ENCODE measurements at regions not wholly inside any gene's neighbourhood (a gene's known extent, or its start where the extent isn't known, plus 50 kb on each side); places are given as distances from the start of the nearest gene placed in this dataset.
"Not testable (repeated sequence)": the region's sequence is repeated elsewhere in the genome, so short reads cannot be mapped to it uniquely, and the experiment has no call there.

DNA sequence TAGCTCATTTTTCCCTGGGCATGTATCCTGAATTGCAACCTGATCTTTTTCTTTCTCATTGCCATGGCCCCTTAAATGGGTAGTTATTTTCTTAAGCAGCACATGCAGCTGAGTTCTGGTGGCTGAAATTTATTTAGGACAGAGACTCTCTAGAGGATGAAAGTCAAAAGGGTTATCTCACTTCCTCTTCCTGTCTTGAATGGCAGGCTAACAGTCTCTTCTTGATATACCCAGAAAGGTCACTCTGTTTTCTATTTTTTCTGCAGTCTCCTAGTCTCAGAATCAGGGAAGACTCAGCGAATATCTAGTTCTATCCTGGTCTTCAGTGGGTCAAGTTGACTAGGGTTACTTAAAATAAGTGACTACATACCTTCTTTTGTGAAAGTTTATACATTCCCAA is 243.3 kb downstream of the EPHA7 start (continued):
- TF ChIP-seq RAD21 (IDR thresholded peaks at IDR 0.05 in 1 of 2, conservative IDR thresholded peaks at IDR 0.05 in 1 of 2; ENCODE audit: low read depth in 2 of 2, low read length in 2 of 2): no peak

DNA sequence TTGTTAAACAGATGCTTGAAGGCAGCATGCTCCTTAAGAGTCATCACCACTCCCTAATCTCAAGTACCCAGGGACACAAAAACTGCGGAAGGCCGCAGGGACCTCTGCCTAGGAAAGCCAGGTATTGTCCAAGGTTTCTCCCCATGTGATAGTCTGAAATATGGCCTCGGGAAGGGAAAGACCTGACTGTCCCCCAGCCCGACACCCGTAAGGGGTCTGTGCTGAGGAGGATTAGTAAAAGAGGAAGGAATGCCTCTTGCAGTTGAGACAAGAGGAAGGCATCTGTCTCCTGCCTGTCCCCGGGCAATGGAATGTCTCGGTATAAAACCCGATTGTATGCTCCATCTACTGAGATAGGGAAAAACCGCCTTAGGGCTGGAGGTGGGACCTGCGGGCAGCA is 245.8 kb downstream of the EPHA7 start:
- H2BK20ac ChIP-seq (ENCODE audit: low read length); FAIRE-seq; H3K14ac ChIP-seq (ENCODE audit: insufficient read length); H3K4me2 ChIP-seq (ENCODE audit: insufficient read depth in 1 of 2, low read depth in 2 of 2, low read length in 2 of 2); H3K18ac ChIP-seq (ENCODE audit: extremely low read depth, low read length); H3K56ac ChIP-seq (replicated peaks; ENCODE audit: insufficient read length, low read depth, low read length); H3K9ac ChIP-seq (replicated peaks in 1 of 4; ENCODE audit: extremely low read depth in 1 of 4, low read depth in 3 of 4, low read length in 3 of 4); H4K20me1 ChIP-seq (replicated peaks in 1 of 2; ENCODE audit: control insufficient read depth in 1 of 2, insufficient read depth in 2 of 2, low read length in 2 of 2); H3K27me3 ChIP-seq (replicated peaks in 1 of 4; ENCODE audit: control insufficient read depth in 3 of 4, extremely low read depth in 1 of 4, insufficient read depth in 3 of 4, low read length in 3 of 4); H3K4ac ChIP-seq (replicated peaks; ENCODE audit: insufficient read length, low read depth, low read length); POLR2A ChIA-PET (ENCODE audit: partially characterized antibody); H3K23me2 ChIP-seq (ENCODE audit: low read depth, low read length); H3K23ac ChIP-seq (ENCODE audit: insufficient read length); H4K91ac ChIP-seq (replicated peaks; ENCODE audit: insufficient read length, low read length); H3K79me1 ChIP-seq (ENCODE audit: low read depth, low read length); H2AK5ac ChIP-seq (ENCODE audit: low read depth, low read length); H2BK12ac ChIP-seq (ENCODE audit: low read depth, low read length); H4K5ac ChIP-seq (ENCODE audit: insufficient read length, low read depth, low read length); H3K79me2 ChIP-seq (ENCODE audit: control insufficient read depth in 1 of 2, insufficient read depth in 2 of 2, low read length in 2 of 2); H3K9me3 ChIP-seq (ENCODE audit: insufficient read depth in 2 of 2, low read depth in 1 of 2, low read length in 1 of 2); H2BK15ac ChIP-seq (ENCODE audit: low read length); H4K8ac ChIP-seq (ENCODE audit: extremely low read depth, insufficient read depth, low read length); H3K36me3 ChIP-seq (ENCODE audit: control insufficient read depth in 2 of 4, insufficient read depth in 4 of 4, low read length in 3 of 4); H2BK5ac ChIP-seq (ENCODE audit: low read depth, low read length); H3K4me3 ChIP-seq (ENCODE audit: extremely low read depth in 1 of 4, insufficient read depth in 2 of 4, low read depth in 3 of 4, low read length in 4 of 4); DNase-seq (ENCODE audit: low read depth in 1 of 2, low spot score in 2 of 2); H3K27ac ChIP-seq (ENCODE audit: low read depth, low read length); H3K4me1 ChIP-seq (replicated peaks in 1 of 4; ENCODE audit: control insufficient read depth in 3 of 4, insufficient read depth in 4 of 4, low read length in 3 of 4); CTCF ChIA-PET (ENCODE audit: partially characterized antibody); H2BK120ac ChIP-seq (replicated peaks; ENCODE audit: low read depth, low read length); H2AFZ ChIP-seq (ENCODE audit: low read length): not testable (repeated sequence)
- WGBS, 2 experiments (ENCODE audit: extremely low coverage in 1 of 2, insufficient coverage in 1 of 2, insufficient read length in 1 of 2, insufficient replicate concordance in 2 of 2, low coverage in 1 of 2, low lambda C conversion rate in 2 of 2, missing lambda C conversion rate in 1 of 2): 86% methylated on average over 4 of the region's 10 CpGs; no CpG with 5 or more reads in 1 of the 2 experiments

Data from H1 (cell line).